ENCODE measurements at regions not wholly inside any gene's neighbourhood (a gene's known extent, or its start where the extent isn't known, plus 50 kb on each side); places are given as distances from the start of the nearest gene placed in this dataset.

GRCh38 chr5:143716881-143717280 lies 95.1 kb upstream of the HMHB1 start:
- H3K4me3 ChIP-seq (replicated peaks; ENCODE audit: insufficient read depth, low read length), result no peak overlapping the region
- DNase-seq (ENCODE audit: low read depth in 1 of 2, low spot score in 1 of 2), result no peak
- no peak overlapping the region for H3K27ac ChIP-seq (replicated peaks)
- TF ChIP-seq POLR2AphosphoS5 (IDR thresholded peaks at IDR 0.05; ENCODE audit: low read depth) (no peak), CTCF (IDR thresholded peaks at IDR 0.05; ENCODE audit: insufficient read depth, low read length) (no peak), REST (IDR thresholded peaks at IDR 0.05; ENCODE audit: insufficient replicate concordance, low read depth) (no peak), SPI1 (IDR thresholded peaks at IDR 0.05; ENCODE audit: borderline replicate concordance, low read depth) (no peak), GABPA (IDR thresholded peaks at IDR 0.05; ENCODE audit: low read depth) (no peak)
- H3K27me3 ChIP-seq (ENCODE audit: insufficient read depth, poor library complexity, severe bottlenecking), result no peaks in the 10 kb centered on the region

- TF ChIP-seq POLR2AphosphoS5 (IDR thresholded peaks at IDR 0.05; ENCODE audit: low read depth), result no peak
- no peak for TF ChIP-seq GABPA (IDR thresholded peaks at IDR 0.05; ENCODE audit: low read depth)
- TF ChIP-seq SPI1 (IDR thresholded peaks at IDR 0.05; ENCODE audit: borderline replicate concordance, low read depth), result no peak
- H3K4me3 ChIP-seq (replicated peaks; ENCODE audit: insufficient read depth, low read length), result no peak overlapping the region
- H3K27ac ChIP-seq (replicated peaks), result no peak overlapping the region
- H3K27me3 ChIP-seq (ENCODE audit: insufficient read depth, poor library complexity, severe bottlenecking), result no peaks in the 10 kb centered on the region
- no peak for DNase-seq (ENCODE audit: low read depth in 1 of 2, low spot score in 1 of 2)
Measured at GRCh38 chr5:143715616-143716015, 96.3 kb upstream of the HMHB1 start.

DNA sequence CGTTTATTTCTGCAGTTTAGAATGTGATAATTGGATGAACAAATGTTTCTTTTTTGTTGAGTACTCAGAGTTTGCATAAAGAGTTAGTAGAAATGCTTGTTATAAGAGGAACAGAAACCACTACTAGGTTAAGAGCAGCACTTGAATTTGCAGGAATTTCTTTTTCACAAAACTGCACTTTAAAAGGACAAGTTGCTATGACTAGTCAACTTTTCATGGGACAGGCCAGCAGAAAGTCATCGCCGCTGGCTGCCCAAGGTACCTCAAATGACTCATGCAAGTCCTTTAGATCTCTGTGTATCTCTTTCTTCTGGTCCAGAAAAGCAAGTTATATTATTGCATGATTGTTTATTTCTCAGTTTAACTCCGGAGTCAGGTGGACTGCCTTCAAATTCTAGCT lies 97.3 kb upstream of the HMHB1 start:
- DNase-seq (ENCODE audit: low read depth in 1 of 2, low spot score in 1 of 2), result no peak
- no peak overlapping the region for H3K27ac ChIP-seq (replicated peaks)

More for the DNA sequence above, 97.3 kb upstream of the HMHB1 start:
- Histone ChIP-seq H3K27me3 (ENCODE audit: insufficient read depth, poor library complexity, severe bottlenecking) (no peaks in the 10 kb centered on the region), H3K4me3 (replicated peaks; ENCODE audit: insufficient read depth, low read length) (no peak overlapping the region)
- TF ChIP-seq GABPA (IDR thresholded peaks at IDR 0.05; ENCODE audit: low read depth) (no peak), CTCF (IDR thresholded peaks at IDR 0.05; ENCODE audit: insufficient read depth, low read length) (no peak), REST (IDR thresholded peaks at IDR 0.05; ENCODE audit: insufficient replicate concordance, low read depth) (no peak), POLR2AphosphoS5 (IDR thresholded peaks at IDR 0.05; ENCODE audit: low read depth) (no peak), SPI1 (IDR thresholded peaks at IDR 0.05; ENCODE audit: borderline replicate concordance, low read depth) (no peak)

Measured in HL-60 (cell line).